Epithelial cell of esophagus (primary cell): ENCODE measurements at regions not wholly inside any gene's neighbourhood (a gene's known extent, or its start where the extent isn't known, plus 50 kb on each side); places are given as distances from the start of the nearest gene placed in this dataset.
"Not testable (repeated sequence)": the region's sequence is repeated elsewhere in the genome, so short reads cannot be mapped to it uniquely, and the experiment has no call there.

Experiments
- DNase-seq: peaks from one replicate; pipeline ENCODE4 v3.0.0; 2010; ENCODE audit warnings: low read depth
- H3K4me3 ChIP-seq: 2 replicates; pipeline ENCODE4 v1.5.1; 2011; ENCODE audit warnings: mild to moderate bottlenecking, low read length, control low read depth

DNA sequence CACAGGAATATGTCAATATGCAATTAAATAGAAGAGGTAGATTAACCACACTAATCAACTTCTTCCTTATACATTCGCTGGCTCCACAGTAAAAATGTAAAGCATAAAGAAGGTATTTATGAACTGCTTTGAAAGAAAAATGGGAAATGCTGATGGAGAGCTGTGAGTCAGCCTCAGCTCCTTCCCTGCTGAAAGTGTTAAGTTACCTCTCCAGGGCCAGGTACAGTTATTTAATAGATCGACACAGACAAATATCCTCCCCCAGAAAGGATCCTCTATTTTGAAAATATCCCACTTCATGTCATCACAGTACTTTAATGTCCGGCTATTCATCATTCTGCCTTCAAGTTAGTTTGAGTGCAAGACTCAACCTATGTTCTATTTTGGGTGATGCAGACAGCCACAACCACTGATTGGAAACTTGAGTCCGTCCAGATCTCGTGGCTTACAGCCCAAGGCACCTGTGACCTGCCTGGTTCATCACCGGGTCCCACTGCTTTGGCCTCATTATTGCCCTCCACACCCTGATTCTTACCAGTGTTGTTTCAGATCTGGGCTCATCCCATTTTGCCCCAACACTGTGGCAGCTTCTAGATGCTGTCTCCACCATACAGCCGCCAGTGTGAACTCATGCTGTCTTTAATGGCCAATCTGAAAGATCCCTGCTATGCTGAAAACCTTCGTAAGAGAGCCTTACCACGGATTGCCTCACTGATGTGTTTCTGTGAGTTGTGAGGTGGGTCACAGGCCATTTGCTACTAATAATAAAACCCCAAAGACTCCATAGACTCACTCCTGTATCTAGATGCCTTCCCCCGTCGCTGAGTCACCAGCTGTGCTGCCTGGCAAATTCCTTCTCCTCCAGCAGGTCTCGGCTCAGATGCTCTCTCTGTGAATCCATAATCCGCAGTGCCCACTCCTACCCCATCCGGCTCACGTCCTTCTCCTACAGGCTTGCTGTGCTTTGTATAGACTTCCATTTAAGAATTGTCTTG is 56.2 kb upstream of the DDAH1 start:
- DNase-seq, result peak; percentile 16
- H3K4me3 ChIP-seq, result not testable (repeated sequence)

DNA sequence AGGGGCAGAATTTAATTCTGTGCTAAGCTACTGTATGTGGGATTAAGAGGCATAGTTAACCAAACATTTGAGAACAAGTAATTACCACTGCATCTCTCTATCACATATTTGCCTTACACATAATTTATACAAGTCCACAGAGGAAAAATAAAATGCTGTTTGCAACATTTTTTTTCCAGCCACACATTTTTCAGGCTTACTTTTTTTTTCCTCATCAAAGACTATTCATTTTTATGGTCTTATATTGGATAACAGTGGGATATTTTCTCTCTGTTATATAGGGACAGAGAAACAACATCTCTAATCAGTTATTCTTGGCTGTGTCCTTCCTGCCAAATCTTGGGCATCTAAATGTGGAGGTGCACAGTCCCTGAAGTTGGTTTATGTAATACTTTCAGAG is 57.5 kb upstream of the DDAH1 start:
- H3K4me3 ChIP-seq, DNase-seq: not testable (repeated sequence)

DNA sequence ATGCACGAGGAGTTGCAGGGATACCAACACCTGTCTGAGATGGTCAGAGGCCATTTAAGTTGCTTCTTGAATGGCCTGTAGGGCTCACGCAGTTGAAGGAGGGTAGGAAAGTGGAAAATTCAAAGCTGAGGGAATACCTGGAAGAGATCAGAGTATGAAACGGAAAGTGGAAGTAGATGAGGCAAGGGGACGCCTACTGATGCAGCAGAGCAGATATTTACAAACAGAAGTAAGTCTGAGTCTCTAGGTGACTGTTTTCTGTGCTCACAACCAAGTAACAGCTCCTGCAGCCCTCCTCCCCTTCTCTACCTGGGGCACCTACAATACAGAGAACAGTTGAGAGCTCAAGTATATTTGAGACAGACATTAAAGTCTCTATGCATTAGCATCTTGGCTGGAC is 57.5 kb upstream of the CCN1 start:
- not testable (repeated sequence) for DNase-seq, H3K4me3 ChIP-seq

DNA sequence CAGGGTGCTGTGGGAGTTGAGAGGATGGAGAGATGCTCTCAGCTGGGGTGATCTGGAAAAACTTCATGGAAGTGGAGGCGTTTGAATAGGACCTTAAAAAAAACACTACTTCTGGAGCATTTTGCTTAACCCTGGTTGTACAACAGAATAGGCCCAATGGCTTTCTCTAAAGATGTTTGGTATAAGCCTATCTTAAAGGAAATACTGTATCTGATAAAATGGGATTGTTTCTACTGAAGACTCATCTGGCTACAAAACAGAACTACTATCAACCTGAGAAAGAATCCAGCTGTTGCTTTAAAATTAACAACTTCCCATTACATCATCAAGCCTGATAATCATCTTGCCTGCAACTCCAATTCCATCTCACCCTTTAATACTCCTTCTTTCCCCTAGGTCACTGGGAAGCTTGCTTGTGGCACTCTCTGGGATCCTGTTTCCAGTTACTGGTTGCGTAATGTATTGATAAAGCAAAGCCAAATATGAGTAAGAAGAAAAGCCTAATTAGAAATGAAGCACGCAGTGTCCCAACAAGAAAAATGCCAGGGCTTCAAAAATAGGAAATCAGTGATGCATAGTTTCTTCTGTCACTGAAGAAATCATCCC is 56.2 kb upstream of the CCN1 start:
- not testable (repeated sequence) for DNase-seq, H3K4me3 ChIP-seq

DNA sequence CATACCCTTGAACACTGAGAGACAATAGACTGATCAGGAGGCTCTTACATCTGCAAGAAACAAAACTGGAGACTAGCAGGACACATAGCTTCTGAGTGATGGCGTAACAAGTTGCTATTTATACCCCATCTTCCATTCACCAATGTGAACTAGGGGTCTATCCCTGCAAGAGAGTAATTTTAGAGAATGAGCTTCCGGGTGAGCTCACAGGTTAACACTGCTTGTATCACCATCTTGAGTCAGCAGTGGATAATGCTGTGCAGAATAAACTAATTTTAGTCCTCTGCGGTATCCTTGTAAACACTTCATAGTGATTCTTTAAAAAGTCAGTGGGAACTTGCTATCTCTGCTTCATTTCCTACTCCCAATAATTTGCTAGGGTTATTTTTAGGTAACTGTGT is 55.0 kb upstream of the CCN1 start:
- DNase-seq, result not testable (repeated sequence)

DNA sequence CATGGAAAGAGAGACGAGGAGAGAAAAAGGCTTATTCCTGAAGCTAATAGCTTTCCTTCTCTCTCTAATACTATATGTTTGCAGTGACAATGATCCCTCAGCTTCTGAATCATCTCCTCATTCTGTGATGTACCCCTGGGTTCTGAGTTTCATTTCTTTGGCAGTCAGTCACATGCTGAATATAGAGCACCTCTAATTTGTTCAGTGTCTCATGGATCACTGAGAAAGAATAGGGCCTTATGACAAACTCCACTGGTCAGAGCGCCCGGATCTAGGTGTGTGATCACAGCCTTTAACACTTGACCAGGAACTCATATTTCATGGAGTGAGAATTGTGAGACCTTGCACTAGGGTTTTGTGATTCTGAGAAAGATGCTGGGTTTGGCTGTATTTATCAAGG is 54.3 kb upstream of the CCN1 start:
- not testable (repeated sequence) for DNase-seq, H3K4me3 ChIP-seq

More for the DNA sequence above, 55.0 kb upstream of the CCN1 start:
- not testable (repeated sequence) for H3K4me3 ChIP-seq

DNA sequence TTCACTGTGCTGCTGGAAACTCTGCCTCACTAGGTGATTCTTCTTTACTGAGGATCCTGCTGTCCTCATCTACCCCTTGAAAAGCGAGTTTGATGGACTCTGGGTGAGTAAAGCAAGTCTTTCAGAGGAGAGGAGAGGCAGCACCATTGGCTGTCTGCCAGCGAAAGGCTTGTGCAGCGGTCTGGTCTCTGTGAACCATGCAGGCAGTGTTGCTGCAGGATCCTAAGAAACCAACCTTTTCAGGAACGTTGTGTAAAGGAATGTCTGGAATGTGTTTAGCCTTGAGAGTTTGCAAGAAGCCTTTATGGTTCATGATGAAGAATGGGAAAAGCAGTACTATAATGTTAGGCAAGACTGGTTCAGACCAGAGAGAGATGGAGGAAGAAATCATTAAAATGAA is 53.4 kb upstream of the CCN1 start:
- not testable (repeated sequence) for H3K4me3 ChIP-seq
- DNase-seq, result peak; percentile 87
